Suprapubic skin (tissue), 3 donors: ENCODE measurements at regions not wholly inside any gene's neighbourhood (a gene's known extent, or its start where the extent isn't known, plus 50 kb on each side); places are given as distances from the start of the nearest gene placed in this dataset.
"Not testable (repeated sequence)": the region's sequence is repeated elsewhere in the genome, so short reads cannot be mapped to it uniquely, and the experiment has no call there.

Experiments used
- CTCF ChIP-seq, 2 donors: fragments of 200-600 bp in 1 of 2; fragments of 450-650 bp in 1 of 2; sonication (generic) in 1 of 2; IDR thresholded peaks; one replicate each; pipeline ENCODE4 v1.5.1; 2016 to 2019; ENCODE audit warnings: antibody characterized with exemption in 2 of 2, mild to moderate bottlenecking in 1 of 2, moderate library complexity in 1 of 2
- POLR2AphosphoS5 ChIP-seq, 3 donors: sonication (generic); formaldehyde crosslinking; IDR thresholded peaks; one replicate each; pipeline ENCODE4 v1.6.1; 2017; ENCODE audit warnings: antibody characterized with exemption in 3 of 3

- TF ChIP-seq POLR2AphosphoS5, CTCF (IDR thresholded peaks at IDR 0.05): not testable (repeated sequence)
Measured at GRCh38 chr11:97784388-97784787, 1236.4 kb upstream of the CNTN5 start.
